ENCODE measurements at regions not wholly inside any gene's neighbourhood (a gene's known extent, or its start where the extent isn't known, plus 50 kb on each side); places are given as distances from the start of the nearest gene placed in this dataset.
"Not testable (repeated sequence)": the region's sequence is repeated elsewhere in the genome, so short reads cannot be mapped to it uniquely, and the experiment has no call there.

DNA sequence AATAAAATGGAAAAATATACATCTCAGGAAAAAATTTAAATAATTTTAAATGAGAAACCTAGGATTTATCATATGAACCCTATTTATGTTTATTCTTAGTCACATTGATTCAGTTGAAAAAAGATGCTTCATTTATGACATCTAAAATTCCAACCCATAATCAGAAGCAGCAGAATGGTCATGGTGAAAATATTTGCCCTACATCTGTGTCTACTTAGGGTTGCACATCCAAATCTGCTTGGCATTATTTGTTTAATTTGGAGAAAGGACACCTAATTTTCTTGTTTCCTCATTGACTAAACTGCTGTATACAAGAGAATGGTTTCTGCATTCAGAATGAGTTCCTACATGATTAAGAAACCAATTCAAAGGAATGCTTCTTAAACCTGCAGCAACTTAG is 72.9 kb upstream of the SKAP2 start:
- Histone ChIP-seq H3K9ac (ENCODE audit: control insufficient read depth, extremely low read depth, insufficient read depth, low read length) (no peak overlapping the region), H3K4me3 (ENCODE audit: control insufficient read depth in 2 of 3, extremely low read depth in 1 of 3, insufficient read depth in 2 of 3, low read depth in 1 of 3, low read length in 3 of 3) (no peak overlapping the region), H3K79me2 (ENCODE audit: control insufficient read depth, insufficient read depth, low read length) (no peaks in the 10 kb centered on the region), H4K20me1 (ENCODE audit: control insufficient read depth, extremely low read depth, insufficient read depth, low read length) (no peaks in the 10 kb centered on the region), H3K4me1 (ENCODE audit: control insufficient read depth, extremely low read depth, insufficient read depth, low read length) (peaks cover 5% of the 10 kb centered on the region), H3K9me3 (ENCODE audit: control insufficient read depth, low read depth, low read length) (no peaks in the 10 kb centered on the region), H3K36me3 (ENCODE audit: control insufficient read depth in 2 of 2, extremely low read depth in 1 of 2, insufficient read depth in 2 of 2, low read length in 2 of 2) (no peaks in the 10 kb centered on the region), H2AFZ (ENCODE audit: control insufficient read depth, low read length) (no peak overlapping the region), H3K4me2 (ENCODE audit: control insufficient read depth, extremely low read depth, insufficient read depth, low read depth, low read length) (no peak overlapping the region), H3K27ac (ENCODE audit: control insufficient read depth, insufficient read depth, low read length) (no peak overlapping the region), H3K9me1 (ENCODE audit: control insufficient read depth, extremely low read depth, insufficient read depth, low read length) (no peaks in the 10 kb centered on the region), H3K27me3 (ENCODE audit: control insufficient read depth, extremely low read depth, insufficient read depth, low read length) (no peaks in the 10 kb centered on the region)
- FAIRE-seq (no peak), DNase-seq (ENCODE audit: low read depth, low spot score) (no peak)
- dilution Hi-C loops (cut with MboI; ENCODE audit: extremely low pct_ligation_motif_present, low sequenced_read_pairs): no loop called here
- TF ChIP-seq EZH2 (IDR thresholded peaks at IDR 0.05; ENCODE audit: low read length): no peak
- no peak for TF ChIP-seq CTCF (optimal IDR thresholded peaks at IDR 0.05 in 1 of 3, IDR thresholded peaks at IDR 0.05 in 1 of 3, conservative IDR thresholded peaks at IDR 0.05 in 1 of 3; ENCODE audit: extremely low read depth in 1 of 3, insufficient read depth in 2 of 3, low read length in 3 of 3)

GRCh38 chr7:26932616-26933015 is 68.2 kb upstream of the SKAP2 start:
- H3K4me3 ChIP-seq (ENCODE audit: control insufficient read depth in 2 of 3, extremely low read depth in 1 of 3, insufficient read depth in 2 of 3, low read depth in 1 of 3, low read length in 3 of 3); H2AFZ ChIP-seq (ENCODE audit: control insufficient read depth, low read length); H3K9me1 ChIP-seq (ENCODE audit: control insufficient read depth, extremely low read depth, insufficient read depth, low read length); H3K4me1 ChIP-seq (ENCODE audit: control insufficient read depth, extremely low read depth, insufficient read depth, low read length); FAIRE-seq; H3K27ac ChIP-seq (ENCODE audit: control insufficient read depth, insufficient read depth, low read length); DNase-seq (ENCODE audit: low read depth, low spot score); H3K27me3 ChIP-seq (ENCODE audit: control insufficient read depth, extremely low read depth, insufficient read depth, low read length); dilution Hi-C loops (cut with MboI; ENCODE audit: extremely low pct_ligation_motif_present, low sequenced_read_pairs); H3K4me2 ChIP-seq (ENCODE audit: control insufficient read depth, extremely low read depth, insufficient read depth, low read depth, low read length); H3K36me3 ChIP-seq (ENCODE audit: control insufficient read depth in 2 of 2, extremely low read depth in 1 of 2, insufficient read depth in 2 of 2, low read length in 2 of 2); H4K20me1 ChIP-seq (ENCODE audit: control insufficient read depth, extremely low read depth, insufficient read depth, low read length); H3K9me3 ChIP-seq (ENCODE audit: control insufficient read depth, low read depth, low read length); H3K79me2 ChIP-seq (ENCODE audit: control insufficient read depth, insufficient read depth, low read length); H3K9ac ChIP-seq (ENCODE audit: control insufficient read depth, extremely low read depth, insufficient read depth, low read length): not testable (repeated sequence)

DNA sequence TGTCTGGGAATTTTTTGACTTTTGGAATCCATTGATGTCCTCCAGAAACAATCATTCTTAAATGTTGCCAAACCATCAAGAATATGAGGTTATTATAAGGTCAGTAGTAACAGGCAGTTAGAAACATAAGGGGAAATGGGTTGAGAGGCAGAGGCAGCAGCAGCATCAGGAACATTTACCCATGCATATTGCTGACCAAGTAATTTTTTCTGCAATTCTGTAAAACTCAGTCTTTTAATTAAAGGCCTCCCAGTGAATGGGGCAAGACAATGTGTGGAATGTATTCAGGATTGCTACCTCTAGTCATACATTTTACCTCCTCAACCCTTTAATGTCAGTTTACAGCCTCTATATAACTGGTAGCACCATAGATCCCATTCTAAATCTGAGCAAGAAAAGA is 66.5 kb upstream of the SKAP2 start:
- H3K9me3 ChIP-seq (ENCODE audit: control insufficient read depth, low read depth, low read length): no peaks in the 10 kb centered on the region
- H4K20me1 ChIP-seq (ENCODE audit: control insufficient read depth, extremely low read depth, insufficient read depth, low read length): no peaks in the 10 kb centered on the region
- DNase-seq (ENCODE audit: low read depth, low spot score) (no peak), FAIRE-seq (no peak)
- no peak overlapping the region for H2AFZ ChIP-seq (ENCODE audit: control insufficient read depth, low read length)
- no peaks in the 10 kb centered on the region for H3K36me3 ChIP-seq (ENCODE audit: control insufficient read depth in 2 of 2, extremely low read depth in 1 of 2, insufficient read depth in 2 of 2, low read length in 2 of 2)
- dilution Hi-C loops (cut with MboI; ENCODE audit: extremely low pct_ligation_motif_present, low sequenced_read_pairs): no loop called here
- H3K27me3 ChIP-seq (ENCODE audit: control insufficient read depth, extremely low read depth, insufficient read depth, low read length): no peaks in the 10 kb centered on the region
- H3K79me2 ChIP-seq (ENCODE audit: control insufficient read depth, insufficient read depth, low read length): no peaks in the 10 kb centered on the region
- no peaks in the 10 kb centered on the region for H3K9me1 ChIP-seq (ENCODE audit: control insufficient read depth, extremely low read depth, insufficient read depth, low read length)
- no peak for TF ChIP-seq CTCF (optimal IDR thresholded peaks at IDR 0.05 in 1 of 3, IDR thresholded peaks at IDR 0.05 in 1 of 3, conservative IDR thresholded peaks at IDR 0.05 in 1 of 3; ENCODE audit: extremely low read depth in 1 of 3, insufficient read depth in 2 of 3, low read length in 3 of 3)
- TF ChIP-seq EZH2 (IDR thresholded peaks at IDR 0.05; ENCODE audit: low read length): no peak
- H3K27ac ChIP-seq (ENCODE audit: control insufficient read depth, insufficient read depth, low read length): no peak overlapping the region
- H3K9ac ChIP-seq (ENCODE audit: control insufficient read depth, extremely low read depth, insufficient read depth, low read length): no peak overlapping the region
- no peak overlapping the region for H3K4me2 ChIP-seq (ENCODE audit: control insufficient read depth, extremely low read depth, insufficient read depth, low read depth, low read length)
- no peak overlapping the region for H3K4me3 ChIP-seq (ENCODE audit: control insufficient read depth in 2 of 3, extremely low read depth in 1 of 3, insufficient read depth in 2 of 3, low read depth in 1 of 3, low read length in 3 of 3)
- peaks cover 7% of the 10 kb centered on the region for H3K4me1 ChIP-seq (ENCODE audit: control insufficient read depth, extremely low read depth, insufficient read depth, low read length)
